ENCODE measurements at regions not wholly inside any gene's neighbourhood (a gene's known extent, or its start where the extent isn't known, plus 50 kb on each side); places are given as distances from the start of the nearest gene placed in this dataset.
A peak's percentile ranks its signal among the peaks of the same experiment; 100 is the strongest.

DNA sequence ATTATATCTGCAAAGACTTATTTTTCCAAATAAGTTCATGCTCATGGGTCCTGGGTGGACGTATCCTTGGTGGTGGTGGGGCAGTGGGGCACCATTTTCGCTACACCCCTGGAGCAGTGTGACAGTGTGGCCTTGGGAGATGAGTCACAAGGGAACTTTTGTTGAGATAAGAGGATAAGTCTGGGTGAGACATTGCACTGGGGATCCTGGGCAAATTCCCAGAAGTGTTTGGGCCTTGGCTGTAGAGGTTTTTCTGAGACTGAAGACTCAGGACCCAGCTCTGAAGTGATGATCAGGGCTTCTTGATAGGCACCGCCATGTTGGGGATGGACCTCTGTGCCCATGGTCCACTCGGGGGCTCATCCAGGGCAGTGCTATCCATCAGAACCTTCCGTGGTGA lies 149.4 kb downstream of the MACROH2A1 start:
- no peak for DNase-seq (ENCODE audit: insufficient read length, low spot score)
- no peak for FAIRE-seq

DNA sequence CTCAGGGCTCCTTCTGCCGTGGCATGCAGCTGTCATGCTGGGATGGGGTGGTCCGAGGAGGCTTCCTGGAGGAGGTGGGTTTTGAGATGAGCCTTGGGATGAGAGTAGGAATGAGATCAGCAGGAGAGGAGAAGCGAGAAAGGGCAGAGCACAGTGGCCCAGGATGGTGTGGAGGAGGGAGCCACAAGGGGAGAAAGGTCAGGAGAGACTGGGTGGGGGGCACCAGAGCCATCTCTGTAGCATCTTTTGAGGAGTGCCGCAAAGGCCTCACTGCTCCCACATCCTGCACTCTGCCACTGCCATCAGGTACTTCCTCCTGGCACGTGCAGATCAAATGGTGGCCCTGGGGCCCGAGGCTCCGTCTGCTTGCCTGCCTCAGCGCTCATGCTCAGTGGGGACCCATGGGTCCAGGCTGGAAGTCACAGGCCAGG lies 150.2 kb downstream of the MACROH2A1 start:
- DNase-seq (ENCODE audit: insufficient read length, low spot score): no peak

GRCh38 chr5:135246923-135247795 lies 151.9 kb downstream of the MACROH2A1 start:
- peak; percentile 59 for FAIRE-seq
- DNase-seq (ENCODE audit: insufficient read length, low spot score): peak; percentile 82

More for the DNA sequence above, 150.2 kb downstream of the MACROH2A1 start:
- no peak for FAIRE-seq

DNA sequence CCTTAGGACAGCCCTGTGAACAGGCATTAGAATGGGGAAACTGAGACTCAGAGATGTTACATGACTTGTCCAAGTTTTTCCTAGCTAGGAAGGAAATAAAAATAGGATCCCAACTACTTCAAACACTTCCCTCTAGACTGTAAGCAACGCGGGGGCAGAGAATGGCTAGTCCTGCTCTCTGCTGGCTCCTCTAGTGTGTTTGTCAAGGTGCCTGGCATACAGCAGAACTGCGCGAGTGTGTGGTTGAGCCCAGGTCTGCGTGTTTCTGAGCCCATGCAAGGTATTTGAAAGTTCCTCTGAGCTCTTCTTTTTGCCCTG lies 152.5 kb downstream of the MACROH2A1 start:
- FAIRE-seq (no peak), DNase-seq (ENCODE audit: insufficient read length, low spot score) (no peak)

DNA sequence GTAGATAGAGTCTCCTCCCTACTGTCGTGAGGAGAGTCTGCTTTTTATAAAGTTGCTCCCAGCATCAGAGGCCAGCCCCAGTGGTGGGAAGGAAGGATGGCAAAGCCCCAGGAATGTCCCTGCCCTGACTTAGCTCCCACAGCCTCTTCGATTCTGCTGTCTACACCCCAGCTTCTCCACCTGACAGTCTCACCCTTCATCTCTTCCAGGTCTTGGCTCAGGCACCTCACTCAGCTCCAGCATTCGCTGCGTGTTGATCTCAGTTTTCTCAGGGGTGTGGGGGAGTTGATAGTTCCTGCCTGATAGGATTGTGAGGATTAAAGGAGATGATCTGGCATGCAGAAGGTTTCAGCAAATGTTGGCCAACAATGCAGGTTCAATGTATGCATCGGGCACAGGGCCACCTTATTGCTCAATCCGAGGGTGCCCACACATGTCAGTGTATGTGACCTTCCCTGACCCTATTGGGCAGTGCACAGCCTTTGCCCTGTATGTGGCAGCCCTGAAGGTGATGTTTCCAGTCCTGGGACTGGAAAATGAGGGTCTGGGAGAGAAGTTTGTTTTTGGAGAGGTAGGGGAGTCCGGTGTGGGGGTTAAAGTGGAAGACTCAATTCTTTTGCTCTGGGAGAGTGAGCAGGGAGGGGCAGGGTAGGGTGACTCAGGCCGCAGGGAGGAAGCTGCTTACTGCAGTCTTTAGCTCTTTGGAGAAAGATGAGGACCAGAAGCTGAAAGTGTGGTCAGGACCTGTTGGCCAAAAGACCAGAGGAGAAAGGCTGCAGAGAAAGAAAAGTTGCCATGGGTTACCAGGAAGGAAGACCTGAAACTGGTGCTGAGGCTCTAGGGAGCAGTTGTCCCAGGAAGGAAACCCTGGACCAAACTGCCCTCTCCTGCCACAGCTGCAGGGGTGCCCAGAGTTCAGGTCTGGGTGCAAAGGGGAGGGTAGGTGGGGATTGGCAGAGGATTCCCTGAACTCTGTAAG lies 153.2 kb downstream of the MACROH2A1 start:
- FAIRE-seq (no peak), DNase-seq (ENCODE audit: insufficient read length, low spot score) (no peak)

DNA sequence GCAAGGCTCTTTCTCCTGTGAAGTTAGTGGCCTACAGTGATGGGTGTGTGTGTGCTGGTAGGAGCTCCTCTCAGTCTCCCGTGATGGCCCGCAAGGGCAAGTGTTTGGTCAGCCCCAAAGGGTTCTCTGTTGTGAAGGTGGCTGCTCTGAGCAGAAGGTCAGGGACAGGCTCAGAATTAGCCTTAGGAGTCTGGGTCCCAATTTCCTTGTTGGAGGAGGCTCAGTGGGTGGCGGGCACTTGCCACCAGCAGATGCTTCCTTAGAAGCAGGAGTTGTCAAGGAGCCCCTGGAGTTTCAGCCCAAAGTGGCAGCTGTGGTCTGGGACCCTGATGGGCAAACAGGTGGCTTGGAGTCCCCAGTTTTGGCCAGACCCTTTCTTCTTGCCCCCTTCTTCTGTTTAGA lies 154.4 kb downstream of the MACROH2A1 start:
- no peak for FAIRE-seq
- no peak for DNase-seq (ENCODE audit: insufficient read length, low spot score)

- FAIRE-seq (no peak), DNase-seq (ENCODE audit: insufficient read length, low spot score) (no peak)
These were observed 155.3 kb downstream of the MACROH2A1 start for GRCh38 chr5:135243556-135244285.

DNA sequence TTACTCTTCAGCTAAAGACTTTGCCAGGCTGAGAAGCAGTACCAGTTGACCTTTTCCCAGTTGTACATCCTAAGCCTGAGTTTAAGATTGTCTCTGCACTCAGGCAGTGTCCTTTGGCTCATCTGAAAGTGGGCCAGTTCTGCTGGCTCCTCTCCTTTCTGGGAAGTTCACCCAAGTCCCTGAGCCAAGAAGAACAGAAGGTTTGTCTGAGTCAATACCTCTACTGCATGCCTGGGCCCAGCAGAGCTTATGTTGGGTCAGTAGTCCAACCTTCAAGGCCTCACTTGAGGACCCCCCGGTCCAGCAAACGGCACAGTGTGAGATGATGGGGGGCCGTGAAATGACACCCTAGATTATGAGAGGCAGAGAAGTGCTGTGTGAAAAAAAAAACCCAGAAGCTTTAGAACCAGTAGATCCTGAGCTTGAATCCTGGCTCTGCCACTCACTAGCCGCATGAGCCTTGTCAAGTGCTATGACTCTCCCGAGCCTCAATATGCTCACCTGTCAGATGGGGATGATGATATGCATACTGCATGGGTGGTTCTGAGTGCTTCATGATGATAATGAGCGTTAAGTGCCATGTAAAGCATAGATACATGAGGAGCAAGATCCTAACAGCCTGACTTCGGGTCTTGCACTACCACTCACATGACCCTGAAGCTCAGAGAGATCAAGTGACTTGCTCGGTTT lies 156.0 kb downstream of the MACROH2A1 start:
- no peak for FAIRE-seq

GRCh38 chr5:135242021-135242865 lies 156.8 kb downstream of the MACROH2A1 start:
- FAIRE-seq (peak; percentile 58), DNase-seq (ENCODE audit: insufficient read length, low spot score) (peak; percentile 72)

More for the DNA sequence above, 156.0 kb downstream of the MACROH2A1 start:
- no peak for DNase-seq (ENCODE audit: insufficient read length, low spot score)

DNA sequence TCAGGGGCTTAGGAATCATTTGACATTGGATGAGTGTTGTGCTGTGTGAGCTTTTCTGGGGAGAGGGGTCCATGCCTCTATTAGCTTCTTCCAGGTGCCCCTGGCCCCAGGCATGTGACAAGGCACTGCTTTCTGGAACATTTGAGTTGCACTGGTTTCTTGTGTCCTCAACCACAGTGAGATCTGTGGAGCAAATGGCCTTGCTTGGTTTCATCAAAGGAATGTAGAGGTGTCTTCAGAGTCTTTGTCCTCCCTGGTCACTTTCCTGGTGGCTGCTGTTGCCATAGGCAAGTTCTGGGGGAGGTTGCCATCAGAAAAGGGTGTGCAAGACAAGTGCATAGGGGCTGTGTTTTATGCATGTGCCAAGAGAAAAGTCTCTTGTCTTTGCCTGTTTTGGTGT lies 157.5 kb downstream of the MACROH2A1 start:
- FAIRE-seq: no peak
- no peak for DNase-seq (ENCODE audit: insufficient read length, low spot score)

DNA sequence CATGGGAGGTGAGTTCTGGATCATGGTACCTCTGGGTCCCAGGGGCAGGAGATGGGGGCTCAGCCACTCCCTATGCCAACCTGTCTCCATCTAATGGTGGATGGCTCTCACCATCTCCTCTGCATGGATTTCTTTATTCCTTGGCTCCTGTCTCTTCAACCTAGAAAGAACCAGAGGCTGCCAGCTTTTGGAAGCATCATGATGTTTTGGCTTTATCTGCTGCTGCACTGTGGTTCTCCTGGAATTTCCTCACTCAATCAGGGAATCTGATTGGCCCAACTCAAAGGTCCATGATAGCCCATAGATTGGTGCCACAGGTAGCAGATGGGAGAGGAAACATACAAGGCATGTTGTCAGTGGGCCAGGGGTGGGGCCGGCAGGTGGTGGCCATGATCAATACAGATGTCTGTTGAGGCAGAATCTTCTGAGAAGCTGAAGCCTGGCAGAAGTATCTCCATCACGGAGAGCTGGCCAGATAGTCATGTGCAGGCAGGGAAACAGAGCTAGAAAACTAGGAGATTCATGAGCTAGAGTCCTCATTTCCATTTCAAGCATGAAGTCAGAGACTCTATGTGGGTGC lies 158.2 kb downstream of the MACROH2A1 start:
- FAIRE-seq: no peak
- DNase-seq (ENCODE audit: insufficient read length, low spot score): no peak

GRCh38 chr5:135240283-135240633 lies 158.8 kb downstream of the MACROH2A1 start:
- FAIRE-seq: no peak
- no peak for DNase-seq (ENCODE audit: insufficient read length, low spot score)

DNA sequence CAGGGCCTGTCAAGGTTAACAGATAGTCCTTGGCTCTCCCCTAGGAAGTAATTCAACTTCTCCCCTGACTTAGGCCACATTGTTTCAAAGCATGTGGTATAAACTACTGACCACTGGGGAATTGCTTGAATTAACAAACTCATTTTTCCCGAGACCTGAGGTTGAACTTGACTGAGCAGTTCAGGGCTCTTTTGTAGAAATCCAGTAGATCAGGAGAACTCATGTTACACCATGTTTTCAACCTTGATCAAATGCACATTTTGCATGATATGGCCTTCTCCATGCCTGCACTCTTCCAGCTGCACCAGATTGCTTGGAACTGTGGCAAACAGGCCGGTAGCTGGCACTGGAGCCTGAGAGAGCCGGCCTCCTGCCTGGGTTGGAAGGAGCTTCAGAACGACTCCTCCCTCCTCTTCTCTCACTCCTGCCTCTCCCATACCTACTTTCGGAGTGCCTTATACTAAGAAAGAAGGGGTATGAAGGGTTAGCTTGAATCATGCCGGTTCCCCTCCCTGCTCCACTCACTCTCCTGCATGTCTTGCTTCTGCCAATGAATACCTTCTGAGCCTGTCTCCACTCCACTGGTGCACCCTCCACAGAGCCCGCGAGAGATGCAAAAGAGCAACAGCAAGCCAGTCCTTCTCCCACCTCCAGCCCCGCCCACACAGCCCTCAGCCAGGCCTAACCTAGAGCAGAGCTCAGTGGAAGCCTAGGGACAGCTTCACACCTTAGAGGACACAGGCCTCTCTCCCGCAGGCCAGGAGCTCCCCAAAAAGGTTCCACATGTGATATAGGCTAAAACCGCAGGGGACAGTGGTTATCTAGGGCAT lies 159.4 kb downstream of the MACROH2A1 start:
- DNase-seq (ENCODE audit: insufficient read length, low spot score) (no peak), FAIRE-seq (peak; percentile 9)

DNA sequence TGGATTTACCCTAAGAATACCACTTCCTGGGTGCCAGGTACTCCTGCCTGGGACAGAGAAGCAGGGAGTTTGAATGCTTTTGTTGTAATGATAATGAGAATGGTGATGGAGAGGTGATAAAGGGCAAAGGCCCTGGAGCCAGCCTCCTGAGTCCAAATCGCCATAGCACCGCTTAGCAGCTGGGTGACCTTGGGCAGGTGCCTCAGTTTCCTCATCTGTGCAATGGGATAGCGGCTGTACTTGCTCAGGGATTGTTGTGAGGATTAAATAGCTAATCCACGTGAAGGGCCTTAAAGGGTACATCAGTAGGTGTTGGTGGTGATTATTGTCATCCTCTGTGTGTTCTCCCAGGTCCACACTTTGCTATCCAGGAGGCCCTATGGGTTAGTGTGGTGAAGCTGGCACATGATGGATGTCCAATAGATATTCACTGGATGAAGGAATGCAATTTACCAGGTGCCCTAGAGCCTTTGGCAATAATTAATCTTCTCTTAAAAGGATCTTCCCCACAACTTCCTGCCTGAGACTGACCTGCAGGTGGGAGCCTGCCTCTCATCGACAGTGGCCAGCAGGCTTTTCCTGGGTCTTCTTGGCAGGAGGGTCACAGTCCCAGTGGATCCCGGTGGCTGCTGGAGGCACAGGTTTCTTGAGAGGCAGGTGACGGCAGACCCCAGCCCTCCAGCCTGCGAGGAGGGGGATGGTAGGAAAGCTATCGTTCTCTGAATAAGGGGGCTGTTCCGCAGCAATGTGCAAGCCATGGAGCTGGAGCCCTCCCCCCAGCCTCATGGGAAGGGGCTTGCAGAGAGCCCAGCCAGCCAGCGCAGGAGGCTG lies 160.2 kb downstream of the MACROH2A1 start:
- DNase-seq (ENCODE audit: insufficient read length, low spot score): no peak
- FAIRE-seq: no peak

DNA sequence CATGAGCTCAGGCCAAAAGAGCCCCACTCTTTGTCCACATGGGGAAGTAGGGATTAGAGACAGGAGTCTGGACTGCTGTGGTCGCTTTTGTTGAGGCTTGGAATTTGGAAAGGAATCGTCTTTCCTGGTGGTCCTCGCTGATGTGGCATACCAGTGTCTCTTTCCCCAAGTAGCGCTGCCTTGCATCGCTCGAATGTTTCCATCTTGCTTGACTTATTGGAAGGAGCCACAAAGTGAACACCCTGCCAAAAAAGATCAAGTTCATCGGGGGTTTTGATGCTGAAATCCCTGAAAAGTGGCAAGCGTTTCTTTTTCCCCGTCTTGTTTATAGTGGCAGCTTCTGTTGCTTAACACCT lies 161.3 kb downstream of the MACROH2A1 start:
- no peak for FAIRE-seq
- no peak for DNase-seq (ENCODE audit: insufficient read length, low spot score)

DNA sequence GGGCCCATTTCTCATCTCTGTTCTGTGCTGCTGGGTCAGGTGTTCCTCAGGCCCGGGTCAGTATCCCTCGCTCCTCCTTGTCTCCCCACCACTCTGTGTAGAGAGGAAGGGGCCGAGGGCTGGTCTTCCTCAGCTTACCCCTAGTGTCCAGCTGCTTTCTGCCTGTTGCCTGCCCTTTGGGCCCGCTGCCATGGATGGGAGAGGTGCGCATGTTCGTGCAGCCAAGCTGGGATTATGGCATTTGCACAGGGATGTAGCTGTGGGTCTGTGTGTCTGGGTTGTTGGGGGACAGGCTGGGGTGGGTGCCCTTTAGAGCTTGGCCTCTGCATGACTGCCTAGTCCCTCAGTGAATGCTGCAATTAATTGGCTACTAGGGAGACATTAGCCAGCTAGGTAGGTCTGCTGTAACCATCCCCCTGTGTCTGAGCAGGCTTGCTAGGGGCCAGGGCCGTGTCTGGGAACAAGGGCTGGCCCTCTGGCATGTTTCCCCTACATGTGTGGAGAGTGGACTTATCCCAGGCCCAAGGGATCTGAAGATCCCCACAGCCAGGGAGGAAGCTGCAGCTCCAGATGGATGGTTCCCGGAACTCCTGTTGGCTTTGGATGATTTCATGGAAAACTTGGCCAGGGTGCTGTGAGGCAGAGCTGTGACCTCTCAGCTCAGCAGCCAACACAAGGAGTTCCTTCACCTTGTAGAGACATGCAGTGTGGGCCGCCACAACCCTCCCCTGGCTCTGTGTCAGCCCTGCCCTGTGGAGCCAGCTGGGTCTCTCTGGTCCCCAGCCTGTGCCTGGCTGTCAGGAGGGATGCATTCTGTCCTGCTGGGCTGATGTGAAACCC lies 161.9 kb downstream of the MACROH2A1 start:
- FAIRE-seq: no peak
- DNase-seq (ENCODE audit: insufficient read length, low spot score): no peak
